Cerebellar cortex (tissue), 1 donor: ENCODE measurements at regions not wholly inside any gene's neighbourhood (a gene's known extent, or its start where the extent isn't known, plus 50 kb on each side); places are given as distances from the start of the nearest gene placed in this dataset.
"Not testable (repeated sequence)": the region's sequence is repeated elsewhere in the genome, so short reads cannot be mapped to it uniquely, and the experiment has no call there.

Experiments
- DNase-seq: peaks from one replicate; pipeline ENCODE4 v3.0.0-alpha.2; 2015; ENCODE audit warnings: low spot score

DNA sequence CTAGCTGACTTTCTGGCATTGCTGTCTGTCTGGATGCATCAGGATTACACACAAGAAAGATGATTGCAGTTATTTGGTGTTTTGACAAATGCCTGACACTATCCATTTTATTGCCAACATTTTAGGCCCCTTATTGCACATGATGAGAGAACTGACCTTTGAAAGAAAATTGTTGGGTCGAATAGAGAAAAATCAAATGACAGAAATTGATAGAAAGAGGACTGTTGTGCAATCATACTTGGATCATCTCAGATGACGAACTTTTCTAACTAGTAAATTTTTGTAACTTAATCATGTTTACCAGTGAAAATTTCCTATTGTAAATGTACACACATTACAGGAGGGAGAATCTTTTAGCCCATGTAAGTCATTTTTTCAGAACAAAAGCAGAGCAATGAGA lies 251.5 kb upstream of the USP15 start:
- DNase-seq, result no peak

DNA sequence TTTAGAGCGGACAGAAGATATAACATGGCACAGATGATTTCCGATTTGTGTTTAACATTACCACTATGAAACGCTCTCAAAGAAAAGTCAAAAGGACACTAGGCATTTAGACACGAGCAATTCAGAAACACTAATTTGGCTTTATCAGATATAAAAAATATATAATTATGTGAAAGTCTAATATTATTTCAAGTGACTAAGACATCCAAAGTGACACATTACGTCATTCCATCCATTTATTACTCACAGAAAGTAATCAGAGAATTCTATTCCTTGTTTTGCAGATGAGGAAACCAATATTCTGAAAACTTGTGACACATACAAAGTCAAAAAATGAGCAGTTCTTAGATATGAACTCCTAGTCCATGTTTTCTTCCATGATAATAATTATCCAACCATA lies 250.8 kb upstream of the USP15 start:
- DNase-seq, result no peak

DNA sequence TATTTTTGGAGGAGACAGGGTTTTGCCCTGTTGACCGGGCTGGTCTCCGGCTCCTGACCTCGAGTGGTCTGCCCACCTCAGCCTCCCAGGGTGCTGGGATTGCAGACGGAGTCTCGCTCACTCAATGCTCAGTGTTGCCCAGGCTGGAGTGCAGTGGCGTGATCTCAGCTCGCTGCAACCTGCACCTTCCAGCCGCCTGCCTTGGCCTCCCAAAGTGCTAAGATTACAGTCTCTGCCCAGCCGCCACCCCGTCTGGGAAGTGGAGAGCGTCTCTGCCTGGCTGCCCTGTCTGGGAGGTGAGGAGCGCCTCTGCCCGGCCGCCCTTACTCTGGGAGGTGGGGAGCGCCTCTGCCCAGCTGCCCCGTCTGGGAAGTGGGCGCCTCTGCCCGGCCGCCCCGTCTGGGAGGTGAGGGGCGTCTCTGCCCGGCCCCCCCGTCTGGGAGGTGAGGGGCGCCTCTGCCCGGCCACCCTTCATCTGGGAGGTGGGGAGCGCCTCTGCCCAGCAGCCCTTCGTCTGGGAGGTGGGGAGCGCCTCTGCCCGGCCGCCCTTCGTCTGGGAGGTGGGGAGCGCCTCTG lies 249.8 kb upstream of the USP15 start:
- not testable (repeated sequence) for DNase-seq

DNA sequence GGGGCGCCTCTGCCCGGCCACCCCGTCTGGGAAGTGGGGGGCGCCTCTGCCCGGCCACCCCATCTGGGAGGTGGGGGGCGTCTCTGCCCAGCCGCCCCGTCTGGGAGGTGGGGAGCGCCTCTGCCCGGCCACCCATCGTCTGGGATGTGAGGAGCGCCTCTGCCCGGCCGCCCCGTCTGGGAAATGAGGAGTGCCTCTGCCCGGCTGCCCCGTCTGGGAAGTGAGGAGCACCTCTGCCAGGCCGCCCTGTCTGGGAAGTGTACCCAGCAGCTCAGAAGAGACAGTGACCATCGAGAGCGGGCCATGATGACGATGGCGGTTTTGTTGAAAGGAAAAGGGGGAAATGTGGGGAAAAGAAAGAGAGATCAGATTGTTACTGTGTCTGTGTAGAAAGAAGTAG lies 249.2 kb upstream of the USP15 start:
- not testable (repeated sequence) for DNase-seq

DNA sequence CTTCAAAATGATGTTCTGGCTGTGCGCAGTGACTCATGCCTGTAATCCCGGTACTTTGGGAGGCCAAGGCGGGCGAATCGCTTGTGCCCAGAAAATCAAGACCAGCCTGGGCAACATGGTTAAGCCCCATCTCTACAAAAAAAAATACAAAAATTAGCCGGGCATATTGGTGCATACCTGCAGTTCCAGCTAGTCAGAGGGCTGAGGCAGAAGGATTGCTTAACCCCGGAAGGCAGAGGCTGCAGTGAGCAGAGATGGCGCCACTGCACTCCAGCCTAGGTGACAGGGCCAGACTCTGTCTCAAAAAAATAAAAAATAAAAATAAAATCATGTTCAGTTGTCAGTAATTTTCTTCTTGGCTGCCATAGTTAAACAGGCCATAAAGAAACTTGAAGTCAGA lies 245.9 kb upstream of the USP15 start:
- no peak for DNase-seq

DNA sequence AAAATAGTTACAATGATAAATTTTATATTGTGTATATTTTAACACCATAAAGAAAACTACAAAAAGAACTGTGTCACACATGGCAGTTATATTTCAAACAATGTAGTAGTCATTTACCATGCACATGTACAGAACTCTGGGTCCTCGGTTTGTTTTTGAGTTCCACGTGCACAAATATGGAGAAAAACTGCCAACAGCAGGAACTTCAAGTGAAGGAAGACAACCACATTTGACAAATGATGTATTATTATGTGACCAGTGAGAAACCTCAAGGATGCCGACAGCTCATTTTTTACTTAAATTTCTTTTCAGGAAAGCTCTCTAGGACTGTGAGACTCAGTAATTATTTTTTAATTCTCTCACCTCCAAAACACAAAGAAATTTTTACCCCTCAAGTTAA lies 244.2 kb upstream of the USP15 start:
- DNase-seq, result no peak

DNA sequence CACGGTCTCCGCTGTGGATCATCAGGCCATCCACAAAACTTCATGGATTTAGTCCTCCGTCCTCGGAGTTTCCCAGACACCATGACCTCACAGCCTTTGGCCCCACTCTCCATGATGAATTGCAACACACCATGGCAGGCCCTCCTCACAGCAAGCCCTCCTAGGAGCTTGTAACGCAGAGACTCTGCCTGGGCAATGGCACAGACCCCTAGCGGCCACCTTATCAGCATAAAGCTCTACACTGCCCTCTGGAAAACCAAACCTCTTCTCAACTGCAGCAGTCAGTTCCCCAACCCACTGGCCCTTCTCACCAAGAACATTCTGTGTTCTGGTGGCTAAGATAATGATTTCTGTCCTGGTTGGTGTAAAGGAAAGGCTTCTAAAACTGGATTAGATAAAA lies 238.4 kb upstream of the USP15 start:
- no peak for DNase-seq

DNA sequence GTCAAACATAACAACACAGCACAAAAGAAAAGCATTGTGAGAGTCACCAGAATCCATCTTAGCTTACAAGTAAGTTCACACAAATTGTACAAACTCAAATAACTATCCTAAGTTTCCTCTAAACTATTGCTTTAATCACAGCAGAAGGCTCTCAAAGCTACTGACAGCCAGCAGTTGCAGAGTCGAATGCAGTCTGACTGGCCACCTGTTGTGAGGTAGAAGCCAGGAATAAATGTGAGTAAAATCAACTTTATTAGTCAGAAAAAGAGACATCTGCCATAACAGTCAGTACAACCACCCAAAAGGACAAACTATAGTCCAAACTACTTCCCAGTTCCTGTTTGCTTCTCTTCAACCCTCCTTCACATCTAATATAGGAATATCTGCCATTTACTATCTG lies 231.7 kb upstream of the USP15 start:
- DNase-seq, result no peak

DNA sequence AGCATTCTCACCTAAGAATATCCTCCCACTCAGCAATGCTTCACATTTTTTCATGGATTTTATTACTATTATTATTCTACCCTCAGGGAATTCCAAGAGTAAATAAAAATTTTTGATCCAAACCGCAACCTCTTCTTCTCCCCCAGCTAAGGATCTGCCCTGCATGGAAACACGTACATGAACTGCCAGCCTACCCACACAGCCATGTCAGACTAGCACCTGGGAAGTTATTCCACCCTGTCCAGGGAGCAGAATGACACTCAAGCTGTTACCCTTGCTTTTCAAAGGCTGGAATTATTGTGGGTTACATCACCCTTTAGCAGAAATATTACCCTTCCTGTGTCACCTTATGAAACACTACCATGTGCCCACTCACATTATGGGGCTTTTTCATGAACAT lies 227.3 kb upstream of the USP15 start:
- no peak for DNase-seq

DNA sequence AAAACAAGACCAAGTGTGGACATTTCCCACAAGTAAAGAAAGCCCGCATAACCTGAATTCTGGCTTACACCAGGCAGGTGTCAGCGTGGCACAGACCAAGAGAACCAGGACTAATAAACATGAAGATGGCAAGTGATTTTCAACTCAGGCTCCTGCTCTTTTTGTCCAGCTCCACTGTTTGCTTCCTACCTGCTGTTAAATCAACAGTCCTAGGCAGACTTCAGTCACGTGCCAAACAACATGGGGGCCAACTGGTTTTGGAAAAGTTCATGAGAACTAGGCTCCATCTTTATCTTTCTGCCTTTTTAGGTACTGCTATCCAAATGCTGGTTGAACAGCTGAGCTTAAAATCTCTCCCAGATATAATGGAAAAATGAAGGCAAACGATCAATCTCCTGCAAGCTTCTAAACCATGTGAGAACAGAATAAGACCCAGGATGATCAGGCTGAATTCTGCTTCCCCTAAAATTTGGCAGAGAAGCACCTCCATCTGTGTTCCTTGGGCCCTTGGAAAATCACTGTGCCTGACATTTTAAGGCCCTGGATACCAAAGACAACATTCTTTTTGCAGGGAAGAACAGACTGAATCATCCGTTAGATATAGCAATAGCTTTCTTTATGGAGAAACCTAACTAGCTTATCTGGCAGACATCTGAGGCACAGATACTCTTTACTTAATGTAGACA lies 215.6 kb upstream of the USP15 start:
- DNase-seq, result peak; percentile 9

DNA sequence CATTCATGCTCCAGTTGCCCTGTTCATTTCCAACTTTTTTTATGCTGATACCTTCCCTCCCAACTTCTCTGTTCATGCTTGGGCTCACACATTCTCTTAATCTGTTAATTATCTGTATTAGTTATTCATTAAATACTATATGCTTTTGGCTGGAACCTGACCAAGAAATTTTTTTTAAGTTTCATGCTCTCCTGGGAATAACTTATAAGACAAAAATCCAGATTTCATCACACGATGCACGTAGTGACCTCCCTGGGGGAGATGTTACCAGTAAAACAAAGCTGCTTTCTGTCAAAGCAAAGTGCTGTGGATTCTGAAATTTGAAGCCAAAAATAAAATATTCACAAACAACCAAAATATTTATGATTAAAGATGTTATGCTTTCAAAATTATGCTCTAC lies 215.0 kb upstream of the USP15 start:
- DNase-seq, result no peak

DNA sequence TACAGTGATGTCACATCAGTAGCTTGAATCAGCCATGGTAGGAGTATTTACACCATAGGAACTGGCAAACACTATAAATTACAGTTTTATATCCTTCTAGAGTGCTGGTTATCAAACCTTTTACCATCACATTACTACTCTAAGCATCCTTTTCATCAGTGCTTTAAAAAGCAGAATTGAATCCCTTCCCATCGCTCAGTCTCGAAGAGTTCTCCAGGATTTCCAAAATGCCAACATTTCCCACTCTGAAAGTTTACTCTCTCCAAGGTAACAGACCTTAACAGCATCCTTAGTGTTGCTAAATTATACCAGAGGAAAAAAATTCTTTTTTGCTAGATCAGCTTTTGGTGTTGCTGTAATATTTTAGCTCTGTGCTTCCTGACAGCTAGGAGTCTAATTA lies 209.4 kb upstream of the USP15 start:
- DNase-seq, result no peak

DNA sequence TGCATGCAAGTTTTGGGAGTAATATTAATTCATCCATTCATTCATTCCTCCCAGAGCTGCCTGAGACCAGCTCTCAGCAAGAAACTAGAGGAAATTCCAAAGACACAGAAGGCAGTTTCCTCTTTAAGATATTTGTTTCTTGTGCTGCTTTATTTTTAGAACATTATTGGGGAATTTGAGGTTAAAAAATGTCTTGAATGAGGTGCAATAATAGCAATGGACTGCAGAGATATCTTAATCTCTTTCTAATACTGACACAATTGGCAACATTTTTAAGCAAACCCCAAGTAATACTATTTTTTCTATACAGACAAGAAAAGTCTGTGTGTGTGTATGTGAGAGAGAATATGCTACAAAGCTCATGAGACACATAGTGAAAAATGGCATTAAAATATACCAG lies 190.2 kb upstream of the USP15 start:
- no peak for DNase-seq

DNA sequence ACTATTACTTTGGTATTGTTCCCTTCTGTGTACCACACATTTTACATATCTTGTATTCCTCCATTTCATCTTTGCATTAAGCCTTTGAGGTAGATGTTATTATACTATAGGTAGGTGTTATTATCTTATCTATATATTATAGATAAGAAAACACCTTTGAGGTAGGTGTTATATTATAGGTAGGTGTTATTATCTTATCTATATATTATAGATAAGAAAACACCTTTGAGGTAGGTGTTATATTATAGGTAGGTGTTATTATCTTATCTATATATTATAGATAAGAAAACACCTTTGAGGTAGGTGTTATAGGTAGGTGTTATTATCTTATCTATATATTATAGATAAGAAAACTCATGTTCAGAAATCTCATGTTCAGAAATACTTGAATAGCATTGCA lies 187.0 kb upstream of the USP15 start:
- DNase-seq, result not testable (repeated sequence)

DNA sequence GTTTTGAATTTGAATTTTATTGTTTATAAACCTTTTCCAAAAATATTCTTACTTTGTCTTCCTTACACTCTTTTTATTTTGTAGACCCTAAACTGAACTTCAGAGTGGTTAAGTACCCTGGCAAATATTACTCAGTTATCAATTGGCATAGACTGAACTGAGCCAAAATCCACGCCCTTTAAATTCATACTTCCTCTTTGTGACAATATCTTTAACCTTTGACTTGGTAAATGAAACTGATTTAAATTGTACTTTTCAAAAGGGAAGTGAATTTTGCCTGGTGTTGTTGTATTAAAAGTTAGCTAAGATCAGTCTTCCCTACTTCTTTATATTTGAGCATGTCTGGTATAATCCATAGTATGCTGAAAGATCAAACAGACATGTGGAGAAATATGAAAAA lies 184.3 kb upstream of the USP15 start:
- DNase-seq, result no peak

DNA sequence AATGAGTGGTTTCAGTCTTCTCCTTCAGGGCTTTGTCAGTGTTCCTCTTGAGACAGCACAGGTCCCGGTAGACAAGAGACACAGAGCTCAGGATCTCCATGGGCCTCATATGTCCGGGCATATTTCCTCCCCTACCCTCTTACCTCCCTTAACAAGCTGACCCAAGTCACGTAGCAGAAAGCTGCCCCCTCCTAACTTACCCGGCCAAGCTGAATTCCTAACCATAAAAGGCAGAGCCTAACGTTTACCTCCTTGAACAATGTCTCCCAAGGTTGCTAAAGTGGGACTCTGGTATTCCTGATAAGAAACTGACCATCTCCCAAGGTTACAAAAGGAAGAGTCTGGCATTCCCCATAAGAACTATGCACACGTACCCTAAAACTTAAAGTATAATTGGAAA lies 182.2 kb upstream of the USP15 start:
- DNase-seq, result no peak

DNA sequence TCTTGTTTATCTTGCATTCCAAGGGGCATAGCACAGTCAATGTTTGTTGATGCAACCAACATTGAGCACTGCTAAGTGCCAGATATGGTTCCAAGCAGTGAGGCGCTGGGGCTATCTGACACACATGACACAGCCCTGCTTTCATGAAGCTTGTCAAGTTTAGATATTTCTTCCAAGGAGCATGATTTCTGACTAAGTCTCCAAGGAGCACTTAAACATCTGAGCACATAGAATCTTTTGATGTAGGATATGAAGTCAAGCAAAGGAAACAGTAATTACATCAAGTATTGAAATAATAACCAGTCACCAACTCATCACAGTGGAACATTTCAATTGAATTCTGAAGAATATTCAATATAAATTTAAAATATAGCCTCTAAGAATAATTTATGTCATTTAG lies 177.8 kb upstream of the USP15 start:
- no peak for DNase-seq

DNA sequence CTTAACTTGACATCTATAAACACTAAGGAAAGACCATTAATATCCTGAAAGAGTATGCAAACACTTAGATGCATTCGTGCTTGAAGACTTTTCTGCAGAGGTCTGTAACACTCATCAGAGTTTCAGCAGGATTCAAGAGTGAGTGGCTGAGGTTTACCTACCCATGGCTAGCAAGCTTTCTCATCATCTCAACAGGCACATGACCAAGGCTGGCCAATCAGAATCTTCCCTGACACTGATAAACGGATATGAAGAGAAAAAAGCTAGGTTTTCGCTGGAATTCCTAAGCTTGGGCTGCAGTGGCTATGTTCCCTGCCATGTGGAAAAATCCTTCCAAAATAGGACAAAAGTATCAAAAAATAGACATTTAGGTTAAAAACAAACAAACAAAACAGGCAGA lies 162.1 kb upstream of the USP15 start:
- DNase-seq, result no peak

DNA sequence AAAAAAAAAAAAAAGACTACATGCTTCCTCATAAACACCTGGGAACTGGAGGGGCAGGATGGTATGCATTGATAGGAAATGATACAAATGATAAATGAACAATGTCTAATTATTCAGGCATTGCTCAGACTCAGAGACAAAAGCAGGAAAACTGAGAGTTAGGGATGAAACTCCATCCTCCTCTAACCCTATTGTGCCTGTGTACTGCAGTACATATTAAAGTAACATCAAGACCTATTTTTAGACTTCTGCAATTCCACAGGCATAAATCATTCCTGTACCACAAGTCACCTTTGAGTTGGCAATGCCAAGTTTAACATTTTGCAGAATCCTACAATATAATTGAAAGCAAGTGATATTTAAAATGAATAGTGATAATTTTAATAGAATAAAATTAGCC lies 156.5 kb upstream of the USP15 start:
- DNase-seq, result no peak

DNA sequence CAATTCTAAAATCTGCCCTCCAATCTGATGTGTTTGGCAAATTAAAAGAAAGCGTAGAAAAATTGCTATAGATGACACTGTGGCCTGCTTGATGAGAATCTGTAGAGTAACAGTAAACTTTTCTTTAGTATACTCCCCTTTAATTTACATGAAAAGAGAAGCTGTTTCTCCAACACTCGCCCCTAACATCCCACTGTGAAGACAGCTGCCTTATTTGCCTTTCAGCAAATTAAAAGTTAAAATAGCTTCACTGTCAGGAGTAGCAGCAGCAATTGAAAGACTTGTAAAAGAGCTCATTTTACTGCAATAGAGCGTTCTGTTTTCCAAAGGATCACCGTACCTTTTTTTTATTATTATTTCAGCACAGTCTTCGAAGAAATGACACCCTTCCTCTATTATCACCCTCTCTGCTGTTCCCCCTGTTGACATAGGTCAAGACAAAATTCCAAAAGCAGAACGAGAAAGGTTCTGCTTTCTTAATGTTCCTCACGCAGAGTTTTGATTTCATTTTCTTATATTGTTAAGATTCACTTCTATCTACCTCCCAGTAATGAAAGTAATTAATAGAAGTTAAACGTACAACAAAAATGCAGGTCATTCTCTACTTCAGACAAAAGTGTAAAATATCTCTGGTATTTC lies 153.5 kb upstream of the USP15 start:
- no peak for DNase-seq

DNA sequence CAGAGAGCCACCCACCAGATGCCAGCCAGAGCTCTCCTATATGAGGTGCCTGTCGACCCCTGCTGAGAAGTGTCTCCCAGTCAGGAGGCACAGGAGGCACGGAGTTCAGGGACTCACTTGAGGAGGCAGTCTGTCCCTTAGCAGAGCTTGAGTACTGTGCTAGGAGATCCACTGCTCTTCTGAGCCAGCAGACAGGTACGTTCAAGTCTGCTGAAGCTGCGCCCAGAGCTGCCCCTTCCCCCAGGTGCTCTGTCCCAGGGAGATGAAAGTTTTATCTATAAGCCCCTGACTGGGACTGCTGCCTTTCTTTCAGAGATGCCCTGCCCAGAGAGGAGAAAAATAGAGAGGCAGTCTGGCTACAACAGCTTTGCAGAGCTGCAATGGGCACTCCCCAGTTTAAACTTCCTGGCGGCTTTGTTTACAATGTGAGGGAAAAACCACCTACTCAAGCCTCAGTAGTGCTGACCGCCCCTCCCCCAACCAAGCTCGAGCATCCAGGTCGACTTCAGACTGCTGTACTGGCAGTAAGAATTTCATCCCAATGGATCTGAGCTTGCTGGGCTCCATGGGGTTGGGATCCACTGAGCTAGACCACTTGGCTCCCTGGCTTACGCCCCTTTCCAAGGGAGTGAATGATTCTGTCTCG lies 146.7 kb upstream of the USP15 start:
- no peak for DNase-seq

DNA sequence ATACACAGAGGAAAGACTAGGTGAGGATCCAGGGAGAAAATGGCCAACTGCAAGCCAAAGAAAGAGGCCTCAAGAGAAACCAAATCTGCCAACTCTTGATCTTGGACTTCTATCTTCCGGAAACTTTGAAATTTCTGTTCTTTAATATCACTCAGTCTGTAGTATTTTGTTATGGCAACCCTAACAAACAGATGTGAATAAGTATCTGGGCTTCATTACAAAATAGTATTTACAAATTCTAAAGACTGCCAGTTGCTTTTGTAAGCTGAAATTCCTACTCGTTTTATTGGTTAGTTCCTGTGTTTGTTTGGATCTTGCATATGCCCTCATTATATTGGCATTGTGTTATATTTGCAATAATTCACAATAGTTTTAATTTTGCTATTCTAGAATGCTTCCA lies 143.2 kb upstream of the USP15 start:
- no peak for DNase-seq

DNA sequence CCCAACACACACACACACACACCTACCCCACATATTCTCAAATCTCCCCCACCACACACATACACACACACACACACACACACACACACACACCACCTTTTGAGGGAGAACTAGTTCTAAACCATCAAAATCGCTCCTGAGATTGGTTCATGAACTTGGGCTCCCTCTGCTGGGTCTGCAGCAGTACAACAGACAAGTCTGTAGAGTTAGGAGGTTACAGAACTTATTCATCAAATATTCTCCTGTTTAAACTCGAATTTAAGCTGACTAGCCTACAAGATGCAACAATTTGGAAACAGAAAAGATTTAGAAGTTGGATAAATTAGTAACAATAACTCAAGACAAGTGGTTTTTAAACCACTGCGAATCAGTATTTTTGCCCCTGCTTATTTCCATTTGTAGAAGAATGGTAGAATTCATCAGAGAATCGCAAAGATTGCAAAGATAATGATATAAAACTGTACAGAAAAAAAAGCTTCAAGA lies 136.4 kb upstream of the USP15 start:
- DNase-seq, result peak; percentile 31
